ENCODE measurements at regions not wholly inside any gene's neighbourhood (a gene's known extent, or its start where the extent isn't known, plus 50 kb on each side); places are given as distances from the start of the nearest gene placed in this dataset.

DNA sequence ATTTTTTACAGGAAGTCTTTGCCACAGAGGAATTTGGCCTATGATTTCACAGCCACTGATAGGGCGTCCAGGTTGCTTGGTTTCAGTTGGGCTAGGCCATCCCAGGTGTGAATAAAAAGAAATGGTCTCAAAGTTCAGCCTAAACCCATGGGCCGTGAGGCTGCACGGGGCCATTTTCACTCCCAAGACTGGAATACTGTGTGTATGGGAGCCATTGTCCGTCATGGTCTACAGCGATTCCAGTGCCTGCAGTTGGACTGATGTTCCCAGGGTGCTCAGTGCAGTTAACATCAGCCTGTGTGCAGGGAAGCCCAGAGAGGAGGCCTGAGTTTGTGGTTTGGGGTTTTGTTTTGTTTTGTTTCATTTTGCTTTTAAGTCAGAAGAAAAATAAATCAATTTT lies 133.2 kb downstream of the ADSS2 start:
- TF ChIP-seq, protein P1, sequence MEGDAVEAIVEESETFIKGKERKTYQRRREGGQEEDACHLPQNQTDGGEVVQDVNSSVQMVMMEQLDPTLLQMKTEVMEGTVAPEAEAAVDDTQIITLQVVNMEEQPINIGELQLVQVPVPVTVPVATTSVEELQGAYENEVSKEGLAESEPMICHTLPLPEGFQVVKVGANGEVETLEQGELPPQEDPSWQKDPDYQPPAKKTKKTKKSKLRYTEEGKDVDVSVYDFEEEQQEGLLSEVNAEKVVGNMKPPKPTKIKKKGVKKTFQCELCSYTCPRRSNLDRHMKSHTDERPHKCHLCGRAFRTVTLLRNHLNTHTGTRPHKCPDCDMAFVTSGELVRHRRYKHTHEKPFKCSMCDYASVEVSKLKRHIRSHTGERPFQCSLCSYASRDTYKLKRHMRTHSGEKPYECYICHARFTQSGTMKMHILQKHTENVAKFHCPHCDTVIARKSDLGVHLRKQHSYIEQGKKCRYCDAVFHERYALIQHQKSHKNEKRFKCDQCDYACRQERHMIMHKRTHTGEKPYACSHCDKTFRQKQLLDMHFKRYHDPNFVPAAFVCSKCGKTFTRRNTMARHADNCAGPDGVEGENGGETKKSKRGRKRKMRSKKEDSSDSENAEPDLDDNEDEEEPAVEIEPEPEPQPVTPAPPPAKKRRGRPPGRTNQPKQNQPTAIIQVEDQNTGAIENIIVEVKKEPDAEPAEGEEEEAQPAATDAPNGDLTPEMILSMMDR (IDR thresholded peaks at IDR 0.05) = no peak
- TF ChIP-seq EP300 (IDR thresholded peaks at IDR 0.05) = no peak

Data from ovary (tissue), 3 donors.